ENCODE measurements at regions not wholly inside any gene's neighbourhood (a gene's known extent, or its start where the extent isn't known, plus 50 kb on each side); places are given as distances from the start of the nearest gene placed in this dataset.

GRCh38 chr2:106965611-106966010, 79.6 kb upstream of the ST6GAL2 start:
- ATAC-seq (replicated peaks): no peak
- H3K36me3 Mint-ChIP-seq (ENCODE audit: insufficient read depth): peaks cover 4% of the 10 kb centered on the region
- H3K27me3 Mint-ChIP-seq: no peaks in the 10 kb centered on the region
- no peaks in the 10 kb centered on the region for H3K4me1 Mint-ChIP-seq (ENCODE audit: low read depth in 2 of 2)
- no peak overlapping the region for H3K4me3 Mint-ChIP-seq
- DNase-seq: no peak
- peaks cover 6 to 30% of the 10 kb centered on the region in 2 donors for H3K9me3 Mint-ChIP-seq
- no peak overlapping the region for H3K27ac Mint-ChIP-seq

GRCh38 chr2:106969777-106970176, 83.8 kb upstream of the ST6GAL2 start:
- H3K27ac Mint-ChIP-seq: no peak overlapping the region
- no peaks in the 10 kb centered on the region for H3K27me3 Mint-ChIP-seq

GRCh38 chr2:106970471-106971261, 84.7 kb upstream of the ST6GAL2 start:
- DNase-seq (no peak), ATAC-seq (replicated peaks) (no peak)
- Mint-ChIP-seq H3K27ac (no peak overlapping the region), H3K4me1 (ENCODE audit: low read depth in 2 of 2) (no peaks in the 10 kb centered on the region), H3K4me3 (no peak overlapping the region), H3K9me3 (peaks cover 0 to 17% of the 10 kb centered on the region in 2 donors), H3K36me3 (ENCODE audit: insufficient read depth) (no peaks in the 10 kb centered on the region), H3K27me3 (no peaks in the 10 kb centered on the region)

More at GRCh38 chr2:106969777-106970176, 83.8 kb upstream of the ST6GAL2 start:
- no peak overlapping the region for H3K4me3 Mint-ChIP-seq
- no peak for ATAC-seq (replicated peaks)
- H3K4me1 Mint-ChIP-seq (ENCODE audit: low read depth in 2 of 2): no peaks in the 10 kb centered on the region
- DNase-seq: no peak
- peaks cover 0 to 22% of the 10 kb centered on the region in 2 donors for H3K9me3 Mint-ChIP-seq
- peaks cover 2% of the 10 kb centered on the region for H3K36me3 Mint-ChIP-seq (ENCODE audit: insufficient read depth)

GRCh38 chr2:106972782-106973181, 86.8 kb upstream of the ST6GAL2 start:
- no peak overlapping the region for H3K27ac Mint-ChIP-seq
- H3K4me3 Mint-ChIP-seq: no peak overlapping the region
- no peaks in the 10 kb centered on the region for H3K27me3 Mint-ChIP-seq
- H3K36me3 Mint-ChIP-seq (ENCODE audit: insufficient read depth): no peaks in the 10 kb centered on the region
- DNase-seq: no peak
- no peaks in the 10 kb centered on the region for H3K4me1 Mint-ChIP-seq (ENCODE audit: low read depth in 2 of 2)
- no peak for ATAC-seq (replicated peaks)
- peaks cover 0 to 17% of the 10 kb centered on the region in 2 donors for H3K9me3 Mint-ChIP-seq

GRCh38 chr2:106974891-106975290, 88.9 kb upstream of the ST6GAL2 start:
- H3K27me3 Mint-ChIP-seq: no peaks in the 10 kb centered on the region
- H3K36me3 Mint-ChIP-seq (ENCODE audit: insufficient read depth): no peaks in the 10 kb centered on the region
- H3K27ac Mint-ChIP-seq: no peak overlapping the region
- no peak overlapping the region for H3K4me3 Mint-ChIP-seq
- H3K9me3 Mint-ChIP-seq: peaks cover 0 to 8% of the 10 kb centered on the region in 2 donors
- no peaks in the 10 kb centered on the region for H3K4me1 Mint-ChIP-seq (ENCODE audit: low read depth in 2 of 2)
- no peak for DNase-seq
- ATAC-seq (replicated peaks): no peak

- no peak overlapping the region for H3K27ac Mint-ChIP-seq
- H3K4me3 Mint-ChIP-seq: no peak overlapping the region
- no peaks in the 10 kb centered on the region for H3K36me3 Mint-ChIP-seq (ENCODE audit: insufficient read depth)
- ATAC-seq (replicated peaks) (no peak), DNase-seq (no peak)
- H3K27me3 Mint-ChIP-seq: no peaks in the 10 kb centered on the region
- H3K4me1 Mint-ChIP-seq (ENCODE audit: low read depth in 2 of 2): no peaks in the 10 kb centered on the region
- peaks cover 0 to under 1% of the 10 kb centered on the region in 2 donors for H3K9me3 Mint-ChIP-seq
Measured at GRCh38 chr2:106975641-106976040, 89.7 kb upstream of the ST6GAL2 start.

GRCh38 chr2:106976548-106976947, 90.6 kb upstream of the ST6GAL2 start:
- Mint-ChIP-seq H3K4me3 (no peak overlapping the region), H3K27ac (no peak overlapping the region), H3K4me1 (ENCODE audit: low read depth in 2 of 2) (no peaks in the 10 kb centered on the region), H3K27me3 (no peaks in the 10 kb centered on the region), H3K36me3 (ENCODE audit: insufficient read depth) (no peaks in the 10 kb centered on the region), H3K9me3 (no peaks in the 10 kb centered on the region)
- ATAC-seq (replicated peaks) (no peak), DNase-seq (no peak)

GRCh38 chr2:106977717-106978116, 91.8 kb upstream of the ST6GAL2 start:
- Mint-ChIP-seq H3K27me3 (no peaks in the 10 kb centered on the region), H3K9me3 (peaks cover 0 to 1% of the 10 kb centered on the region in 2 donors), H3K36me3 (ENCODE audit: insufficient read depth) (no peaks in the 10 kb centered on the region), H3K4me3 (no peak overlapping the region), H3K4me1 (ENCODE audit: low read depth in 2 of 2) (no peaks in the 10 kb centered on the region), H3K27ac (no peak overlapping the region)
- DNase-seq: no peak
- ATAC-seq (replicated peaks): no peak

- H3K36me3 Mint-ChIP-seq (ENCODE audit: insufficient read depth): no peaks in the 10 kb centered on the region
- ATAC-seq (replicated peaks) (no peak), DNase-seq (no peak)
- H3K4me1 Mint-ChIP-seq (ENCODE audit: low read depth in 2 of 2): no peaks in the 10 kb centered on the region
- no peak overlapping the region for H3K27ac Mint-ChIP-seq
- peaks cover 0 to 1% of the 10 kb centered on the region in 2 donors for H3K9me3 Mint-ChIP-seq
- no peak overlapping the region for H3K4me3 Mint-ChIP-seq
- H3K27me3 Mint-ChIP-seq: no peaks in the 10 kb centered on the region
Measured at GRCh38 chr2:106978647-106979046, 92.7 kb upstream of the ST6GAL2 start.

GRCh38 chr2:106981491-106981890, 95.5 kb upstream of the ST6GAL2 start:
- no peaks in the 10 kb centered on the region for H3K4me1 Mint-ChIP-seq (ENCODE audit: low read depth in 2 of 2)
- H3K9me3 Mint-ChIP-seq: peaks cover 0 to 1% of the 10 kb centered on the region in 2 donors
- H3K4me3 Mint-ChIP-seq: no peak overlapping the region
- no peaks in the 10 kb centered on the region for H3K36me3 Mint-ChIP-seq (ENCODE audit: insufficient read depth)
- no peak overlapping the region for H3K27ac Mint-ChIP-seq
- ATAC-seq (replicated peaks) (no peak), DNase-seq (no peak)
- no peaks in the 10 kb centered on the region for H3K27me3 Mint-ChIP-seq

GRCh38 chr2:106982350-106982749, 96.4 kb upstream of the ST6GAL2 start:
- H3K4me3 Mint-ChIP-seq: no peak overlapping the region
- no peak for DNase-seq

GRCh38 chr2:106983305-106983704, 97.3 kb upstream of the ST6GAL2 start:
- no peak overlapping the region for H3K27ac Mint-ChIP-seq
- DNase-seq (no peak), ATAC-seq (replicated peaks) (no peak)
- H3K4me3 Mint-ChIP-seq: no peak overlapping the region
- H3K36me3 Mint-ChIP-seq (ENCODE audit: insufficient read depth): no peaks in the 10 kb centered on the region
- no peaks in the 10 kb centered on the region for H3K4me1 Mint-ChIP-seq (ENCODE audit: low read depth in 2 of 2)
- H3K27me3 Mint-ChIP-seq: no peaks in the 10 kb centered on the region
- peaks cover 3 to 6% of the 10 kb centered on the region in 2 donors for H3K9me3 Mint-ChIP-seq

More at GRCh38 chr2:106982350-106982749, 96.4 kb upstream of the ST6GAL2 start:
- Mint-ChIP-seq H3K9me3 (peaks cover 0 to 3% of the 10 kb centered on the region in 2 donors), H3K27me3 (no peaks in the 10 kb centered on the region), H3K4me1 (ENCODE audit: low read depth in 2 of 2) (no peaks in the 10 kb centered on the region), H3K36me3 (ENCODE audit: insufficient read depth) (no peaks in the 10 kb centered on the region), H3K27ac (no peak overlapping the region)
- ATAC-seq (replicated peaks): no peak

GRCh38 chr2:106988361-106988760, 102.4 kb upstream of the ST6GAL2 start:
- Mint-ChIP-seq H3K4me1 (ENCODE audit: low read depth in 2 of 2) (no peaks in the 10 kb centered on the region), H3K36me3 (ENCODE audit: insufficient read depth) (no peaks in the 10 kb centered on the region), H3K4me3 (no peak overlapping the region), H3K27ac (no peak overlapping the region), H3K9me3 (peaks cover 2 to 10% of the 10 kb centered on the region in 2 donors), H3K27me3 (no peaks in the 10 kb centered on the region)
- ATAC-seq (replicated peaks) (no peak), DNase-seq (no peak)

- Mint-ChIP-seq H3K9me3 (peaks cover 2 to 10% of the 10 kb centered on the region in 2 donors), H3K27ac (no peak overlapping the region), H3K27me3 (no peaks in the 10 kb centered on the region), H3K4me1 (ENCODE audit: low read depth in 2 of 2) (no peaks in the 10 kb centered on the region), H3K4me3 (no peak overlapping the region), H3K36me3 (ENCODE audit: insufficient read depth) (no peaks in the 10 kb centered on the region)
- no peak for DNase-seq
- ATAC-seq (replicated peaks): no peak
Measured at GRCh38 chr2:106990297-106990696, 104.3 kb upstream of the ST6GAL2 start.

Data from effector memory CD8-positive, alpha-beta T cell (primary cell).